Left ventricle myocardium inferior (tissue), 1 donor: ENCODE measurements at regions not wholly inside any gene's neighbourhood (a gene's known extent, or its start where the extent isn't known, plus 50 kb on each side); places are given as distances from the start of the nearest gene placed in this dataset.
A peak's percentile ranks its signal among the peaks of the same experiment; 100 is the strongest.

Experiments
- DNase-seq: peaks from one replicate; pipeline ENCODE4 v3.0.0-alpha.2; 2020
- H3K27ac ChIP-seq: fragments of 200-600 bp; replicated peaks from 2 replicates; pipeline ENCODE4 v1.8.0; 2021
- H3K27me3 ChIP-seq: fragments of 200-600 bp; 2 replicates; pipeline ENCODE4 v1.8.0; 2021; ENCODE audit warnings: low read depth
- H3K36me3 ChIP-seq: fragments of 200-600 bp; 2 replicates; pipeline ENCODE4 v1.8.0; 2021
- H3K4me1 ChIP-seq: fragments of 200-600 bp; 2 replicates; pipeline ENCODE4 v1.8.0; 2021
- H3K4me3 ChIP-seq: fragments of 200-600 bp; 2 replicates; pipeline ENCODE4 v1.8.0; 2021; ENCODE audit warnings: mild to moderate bottlenecking, moderate library complexity
- H3K9me3 ChIP-seq: fragments of 200-600 bp; replicated peaks from 2 replicates; pipeline ENCODE4 v1.8.0; 2021
- CTCF ChIP-seq: fragments of 200-600 bp; IDR thresholded peaks from 2 replicates; pipeline ENCODE4 v1.8.0; 2021; ENCODE audit warnings: antibody characterized with exemption, mild to moderate bottlenecking, borderline replicate concordance
- intact Hi-C: fragments of 100-400 bp; cut with micrococcal nuclease; formaldehyde crosslinking; loops from one replicate; pipeline ENCODE4 v1.11.0; 2022
- donor health status: DM: no; HTN: yes; CAD: no; lungs with severe emphysema.

DNA sequence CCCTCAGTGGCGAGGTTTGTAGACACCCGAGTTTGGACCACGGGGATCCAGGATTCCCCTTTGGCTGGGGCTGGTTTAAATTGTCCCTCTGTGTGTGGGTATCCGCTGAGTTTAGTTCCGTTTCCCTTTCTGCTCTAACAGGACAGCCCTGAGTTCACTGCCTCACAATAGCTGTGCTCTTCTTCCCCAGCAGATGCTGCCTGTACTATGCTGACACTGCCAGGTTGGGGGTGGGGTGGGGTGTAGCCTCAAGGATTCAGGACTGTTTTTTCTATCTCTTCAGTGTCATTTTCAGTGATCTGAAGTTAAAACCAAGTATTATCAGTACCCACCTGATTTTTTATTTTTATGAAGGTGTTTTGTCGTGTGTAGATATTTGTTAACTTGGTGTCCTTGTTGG, 655.0 kb downstream of the COL12A1 start:
- no peaks in the 10 kb centered on the region for H3K4me1 ChIP-seq
- no peaks in the 10 kb centered on the region for H3K27me3 ChIP-seq
- H3K9me3 ChIP-seq = peaks cover 4% of the 10 kb centered on the region
- H3K4me3 ChIP-seq = no peak overlapping the region
- no peak for DNase-seq
- TF ChIP-seq CTCF = no peak
- intact Hi-C loops = no loop called here
- no peak overlapping the region for H3K27ac ChIP-seq
- no peaks in the 10 kb centered on the region for H3K36me3 ChIP-seq

- no peak overlapping the region for H3K4me3 ChIP-seq
- H3K36me3 ChIP-seq = no peaks in the 10 kb centered on the region
- intact Hi-C loops = no loop called here
- no peak for DNase-seq
- no peak overlapping the region for H3K27ac ChIP-seq
- no peaks in the 10 kb centered on the region for H3K4me1 ChIP-seq
- TF ChIP-seq CTCF = no peak
- peaks cover 15% of the 10 kb centered on the region for H3K9me3 ChIP-seq
- H3K27me3 ChIP-seq = no peaks in the 10 kb centered on the region
These were observed 656.1 kb downstream of the COL12A1 start for GRCh38 chr6:74549746-74550145.

- intact Hi-C loops = no loop called here
These were observed 671.2 kb downstream of the COL12A1 start for GRCh38 chr6:74534465-74535211.

DNA sequence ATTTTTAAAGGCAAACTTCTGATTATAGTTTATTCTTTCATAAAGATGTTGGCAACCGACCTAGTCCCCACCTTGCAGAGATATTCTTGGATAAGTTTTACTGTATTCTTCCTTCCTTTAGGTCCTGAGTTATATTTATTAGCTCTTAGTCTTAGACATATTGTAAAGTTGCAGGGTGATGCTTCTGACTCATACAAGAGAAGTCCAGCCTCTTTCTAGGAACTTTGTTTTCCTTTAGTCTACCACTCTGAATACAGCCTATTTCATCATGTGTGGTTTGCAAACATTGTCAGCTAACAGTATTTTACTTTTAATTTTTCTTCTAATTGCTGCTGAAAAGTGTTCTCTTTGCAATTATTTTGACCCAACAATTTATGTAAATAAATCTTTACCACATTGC, 686.7 kb downstream of the COL12A1 start:
- no peak for TF ChIP-seq CTCF
- no peaks in the 10 kb centered on the region for H3K4me1 ChIP-seq
- intact Hi-C loops = no loop called here

More at GRCh38 chr6:74534465-74535211, 671.2 kb downstream of the COL12A1 start:
- Histone ChIP-seq H3K9me3 (peaks cover 25% of the 10 kb centered on the region), H3K4me3 (no peak overlapping the region), H3K27ac (peak overlapping the region; percentile 52), H3K36me3 (no peaks in the 10 kb centered on the region), H3K4me1 (peaks cover 4% of the 10 kb centered on the region), H3K27me3 (no peaks in the 10 kb centered on the region)
- no peak for DNase-seq
- no peak for TF ChIP-seq CTCF

GRCh38 chr6:74518035-74518434, 687.8 kb downstream of the COL12A1 start:
- H3K36me3 ChIP-seq = no peaks in the 10 kb centered on the region
- no peak overlapping the region for H3K27ac ChIP-seq
- no peak for DNase-seq
- H3K4me1 ChIP-seq = no peaks in the 10 kb centered on the region
- no peaks in the 10 kb centered on the region for H3K27me3 ChIP-seq
- peaks cover 40% of the 10 kb centered on the region for H3K9me3 ChIP-seq
- intact Hi-C loops = no loop called here
- no peak overlapping the region for H3K4me3 ChIP-seq
- no peak for TF ChIP-seq CTCF

More for the DNA sequence above, 686.7 kb downstream of the COL12A1 start:
- Histone ChIP-seq H3K27me3 (no peaks in the 10 kb centered on the region), H3K4me3 (no peak overlapping the region), H3K9me3 (peaks cover 34% of the 10 kb centered on the region), H3K36me3 (no peaks in the 10 kb centered on the region), H3K27ac (no peak overlapping the region)
- no peak for DNase-seq
